ENCODE measurements at regions not wholly inside any gene's neighbourhood (a gene's known extent, or its start where the extent isn't known, plus 50 kb on each side); places are given as distances from the start of the nearest gene placed in this dataset.

DNA sequence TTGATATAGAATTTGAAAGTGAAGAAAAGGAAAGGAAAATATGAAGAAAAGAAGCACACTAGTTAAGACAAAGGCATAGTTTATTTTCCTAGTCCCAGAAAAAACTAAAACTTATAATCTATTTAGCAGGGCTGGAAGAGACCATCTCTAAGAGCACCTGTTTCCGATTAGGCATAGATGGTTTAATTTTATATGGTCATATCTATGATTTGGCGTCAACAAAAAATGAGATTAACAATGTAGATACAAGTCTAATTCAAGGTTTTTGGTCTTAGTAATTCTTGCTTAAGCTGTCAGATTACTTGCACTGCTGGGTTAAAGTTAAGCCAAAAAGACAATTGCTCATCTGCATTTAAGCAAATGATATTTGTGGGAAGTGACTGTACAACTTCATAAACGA lies 502.5 kb upstream of the FSHR start:
- BruUV-seq (replicated peaks) = no TSS peak

More for the DNA sequence above, 502.5 kb upstream of the FSHR start:
- CTCF ChIA-PET = interaction anchor here (0.6 kb wide), 1 partner anchor 624 kb away, joined by 3 read pairs; no protein-coding TSS in a partner anchor
- 48% methylated on average over 3 of the region's 3 CpGs for WGBS (ENCODE audit: insufficient coverage, insufficient replicate concordance, low lambda C conversion rate, missing lambda C conversion rate)
- in situ Hi-C loops (cut with MboI) (no loop called here), intact Hi-C loops (cut with micrococcal nuclease; ENCODE audit: unreplicated experiment) (no loop called here)
- Histone ChIP-seq H2AFZ (ENCODE audit: control insufficient read depth, low read depth, low read length) (no peak overlapping the region), H3K9me3 (replicated peaks; ENCODE audit: control insufficient read depth, insufficient read depth, low read length) (no peaks in the 10 kb centered on the region), H3K4me3 (no peak overlapping the region), H3K4me1 (ENCODE audit: control insufficient read depth, insufficient read depth, low read length) (no peaks in the 10 kb centered on the region), H3K27ac (ENCODE audit: control insufficient read depth, insufficient read depth) (no peak overlapping the region), H3K4me2 (ENCODE audit: control insufficient read depth, insufficient read depth) (no peak overlapping the region), H3K36me3 (ENCODE audit: control insufficient read depth in 2 of 2, insufficient read depth in 2 of 2, low read length in 1 of 2) (no peaks in the 10 kb centered on the region), H3K79me2 (ENCODE audit: control insufficient read depth, insufficient read depth, low read length) (no peaks in the 10 kb centered on the region), H3K27me3 (replicated peaks in 1 of 2; ENCODE audit: control insufficient read depth in 2 of 2, insufficient read depth in 2 of 2, low read length in 1 of 2) (no peaks in the 10 kb centered on the region), H4K20me1 (ENCODE audit: control insufficient read depth, insufficient read depth) (no peaks in the 10 kb centered on the region), H3K9ac (ENCODE audit: control insufficient read depth, insufficient read depth, low read length) (no peak overlapping the region)
- POLR2A ChIA-PET = no interaction called here
- DNase-seq (ENCODE audit: low read depth, low spot score) = no peak
- ATAC-seq = no peak
- RAD21 ChIA-PET (ENCODE audit: unreplicated experiment) = no interaction called here
- SMC1A ChIA-PET (ENCODE audit: uncharacterized antibody, unreplicated experiment) = no interaction called here
- no peak for FAIRE-seq
- TF ChIP-seq NFXL1 (IDR thresholded peaks at IDR 0.05; ENCODE audit: borderline replicate concordance) (no peak), NFYA (IDR thresholded peaks at IDR 0.05; ENCODE audit: borderline replicate concordance, low read depth, low read length) (no peak), BACH1 (IDR thresholded peaks at IDR 0.05; ENCODE audit: borderline replicate concordance) (no peak), HCFC1 (IDR thresholded peaks at IDR 0.05; ENCODE audit: low read length) (no peak), CBX3 (IDR thresholded peaks at IDR 0.05; ENCODE audit: borderline replicate concordance, low read depth) (no peak), ATF2 (IDR thresholded peaks at IDR 0.05; ENCODE audit: low read length) (no peak)
- TF ChIP-seq, protein P1, sequence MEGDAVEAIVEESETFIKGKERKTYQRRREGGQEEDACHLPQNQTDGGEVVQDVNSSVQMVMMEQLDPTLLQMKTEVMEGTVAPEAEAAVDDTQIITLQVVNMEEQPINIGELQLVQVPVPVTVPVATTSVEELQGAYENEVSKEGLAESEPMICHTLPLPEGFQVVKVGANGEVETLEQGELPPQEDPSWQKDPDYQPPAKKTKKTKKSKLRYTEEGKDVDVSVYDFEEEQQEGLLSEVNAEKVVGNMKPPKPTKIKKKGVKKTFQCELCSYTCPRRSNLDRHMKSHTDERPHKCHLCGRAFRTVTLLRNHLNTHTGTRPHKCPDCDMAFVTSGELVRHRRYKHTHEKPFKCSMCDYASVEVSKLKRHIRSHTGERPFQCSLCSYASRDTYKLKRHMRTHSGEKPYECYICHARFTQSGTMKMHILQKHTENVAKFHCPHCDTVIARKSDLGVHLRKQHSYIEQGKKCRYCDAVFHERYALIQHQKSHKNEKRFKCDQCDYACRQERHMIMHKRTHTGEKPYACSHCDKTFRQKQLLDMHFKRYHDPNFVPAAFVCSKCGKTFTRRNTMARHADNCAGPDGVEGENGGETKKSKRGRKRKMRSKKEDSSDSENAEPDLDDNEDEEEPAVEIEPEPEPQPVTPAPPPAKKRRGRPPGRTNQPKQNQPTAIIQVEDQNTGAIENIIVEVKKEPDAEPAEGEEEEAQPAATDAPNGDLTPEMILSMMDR (IDR thresholded peaks at IDR 0.05 in 2 of 3, conservative IDR thresholded peaks at IDR 0.05 in 1 of 3; ENCODE audit: control insufficient read depth in 2 of 3, extremely low read depth in 1 of 3, insufficient read depth in 1 of 3, low read depth in 3 of 3, low read length in 3 of 3) = no peak
- TF ChIP-seq, protein P2, sequence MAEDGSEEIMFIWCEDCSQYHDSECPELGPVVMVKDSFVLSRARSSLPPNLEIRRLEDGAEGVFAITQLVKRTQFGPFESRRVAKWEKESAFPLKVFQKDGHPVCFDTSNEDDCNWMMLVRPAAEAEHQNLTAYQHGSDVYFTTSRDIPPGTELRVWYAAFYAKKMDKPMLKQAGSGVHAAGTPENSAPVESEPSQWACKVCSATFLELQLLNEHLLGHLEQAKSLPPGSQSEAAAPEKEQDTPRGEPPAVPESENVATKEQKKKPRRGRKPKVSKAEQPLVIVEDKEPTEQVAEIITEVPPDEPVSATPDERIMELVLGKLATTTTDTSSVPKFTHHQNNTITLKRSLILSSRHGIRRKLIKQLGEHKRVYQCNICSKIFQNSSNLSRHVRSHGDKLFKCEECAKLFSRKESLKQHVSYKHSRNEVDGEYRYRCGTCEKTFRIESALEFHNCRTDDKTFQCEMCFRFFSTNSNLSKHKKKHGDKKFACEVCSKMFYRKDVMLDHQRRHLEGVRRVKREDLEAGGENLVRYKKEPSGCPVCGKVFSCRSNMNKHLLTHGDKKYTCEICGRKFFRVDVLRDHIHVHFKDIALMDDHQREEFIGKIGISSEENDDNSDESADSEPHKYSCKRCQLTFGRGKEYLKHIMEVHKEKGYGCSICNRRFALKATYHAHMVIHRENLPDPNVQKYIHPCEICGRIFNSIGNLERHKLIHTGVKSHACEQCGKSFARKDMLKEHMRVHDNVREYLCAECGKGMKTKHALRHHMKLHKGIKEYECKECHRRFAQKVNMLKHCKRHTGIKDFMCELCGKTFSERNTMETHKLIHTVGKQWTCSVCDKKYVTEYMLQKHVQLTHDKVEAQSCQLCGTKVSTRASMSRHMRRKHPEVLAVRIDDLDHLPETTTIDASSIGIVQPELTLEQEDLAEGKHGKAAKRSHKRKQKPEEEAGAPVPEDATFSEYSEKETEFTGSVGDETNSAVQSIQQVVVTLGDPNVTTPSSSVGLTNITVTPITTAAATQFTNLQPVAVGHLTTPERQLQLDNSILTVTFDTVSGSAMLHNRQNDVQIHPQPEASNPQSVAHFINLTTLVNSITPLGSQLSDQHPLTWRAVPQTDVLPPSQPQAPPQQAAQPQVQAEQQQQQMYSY (CRISPR knock-in tag; IDR thresholded peaks at IDR 0.05) = no peak
- TF ChIP-seq, protein P3, sequence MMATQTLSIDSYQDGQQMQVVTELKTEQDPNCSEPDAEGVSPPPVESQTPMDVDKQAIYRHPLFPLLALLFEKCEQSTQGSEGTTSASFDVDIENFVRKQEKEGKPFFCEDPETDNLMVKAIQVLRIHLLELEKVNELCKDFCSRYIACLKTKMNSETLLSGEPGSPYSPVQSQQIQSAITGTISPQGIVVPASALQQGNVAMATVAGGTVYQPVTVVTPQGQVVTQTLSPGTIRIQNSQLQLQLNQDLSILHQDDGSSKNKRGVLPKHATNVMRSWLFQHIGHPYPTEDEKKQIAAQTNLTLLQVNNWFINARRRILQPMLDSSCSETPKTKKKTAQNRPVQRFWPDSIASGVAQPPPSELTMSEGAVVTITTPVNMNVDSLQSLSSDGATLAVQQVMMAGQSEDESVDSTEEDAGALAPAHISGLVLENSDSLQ (IDR thresholded peaks at IDR 0.05) = no peak
